MM.1S (cell line): ENCODE measurements at regions not wholly inside any gene's neighbourhood (a gene's known extent, or its start where the extent isn't known, plus 50 kb on each side); places are given as distances from the start of the nearest gene placed in this dataset.

Source experiments
- DNase-seq: peaks from one replicate; pipeline ENCODE4 v3.0.0-alpha.2; 2015
- H2AFZ ChIP-seq: fragments of 300-600 bp; sonication (generic); 2 replicates; pipeline ENCODE4 v1.6.0; 2016; ENCODE audit warnings: antibody characterized with exemption, low read length
- H3F3A ChIP-seq: fragments of 300-600 bp; sonication (generic); 2 replicates; pipeline ENCODE4 v1.6.1; 2016; ENCODE audit warnings: mild to moderate bottlenecking, antibody characterized with exemption, low read length, moderate library complexity, mixed read lengths; ENCODE audit not compliant: insufficient read depth
- H3K27ac ChIP-seq: fragments of 300-600 bp; sonication (generic); 2 replicates; pipeline ENCODE4 v1.5.1; 2016; ENCODE audit warnings: mild to moderate bottlenecking, low read length
- H3K27me3 ChIP-seq: fragments of 300-600 bp; sonication (generic); replicated peaks from 2 replicates; pipeline ENCODE4 v1.6.0; 2016; ENCODE audit warnings: low read length; ENCODE audit not compliant: insufficient read depth
- H3K36me3 ChIP-seq: fragments of 300-600 bp; sonication (generic); replicated peaks from 2 replicates; pipeline ENCODE4 v1.6.1; 2016; ENCODE audit warnings: mild to moderate bottlenecking, low read length, mixed read lengths; ENCODE audit not compliant: insufficient read depth
- H3K4me1 ChIP-seq: fragments of 300-600 bp; sonication (generic); 2 replicates; pipeline ENCODE4 v1.6.1; 2016; ENCODE audit warnings: low read length, mixed read lengths
- H3K4me2 ChIP-seq: fragments of 300-600 bp; sonication (generic); 2 replicates; pipeline ENCODE4 v1.6.0; 2016; ENCODE audit warnings: low read depth, low read length
- H3K4me3 ChIP-seq: fragments of 300-600 bp; sonication (generic); 2 replicates; pipeline ENCODE4 v1.5.1; 2016; ENCODE audit warnings: low read length, mixed read lengths
- H3K79me2 ChIP-seq: fragments of 300-600 bp; sonication (generic); 2 replicates; pipeline ENCODE4 v1.6.1; 2016; ENCODE audit warnings: mixed run types, low read length, mixed read lengths
- H3K9ac ChIP-seq: fragments of 300-600 bp; sonication (generic); 2 replicates; pipeline ENCODE4 v1.6.1; 2016; ENCODE audit warnings: low read length, mixed read lengths
- H3K9me2 ChIP-seq: fragments of 300-600 bp; sonication (generic); replicated peaks from 2 replicates; pipeline ENCODE4 v1.6.1; 2016; ENCODE audit warnings: mild to moderate bottlenecking, low read length, mixed read lengths; ENCODE audit not compliant: insufficient read depth
- H3K9me3 ChIP-seq: fragments of 300-600 bp; sonication (generic); replicated peaks from 2 replicates; pipeline ENCODE4 v1.6.1; 2016; ENCODE audit warnings: mild to moderate bottlenecking, low read length, mixed read lengths; ENCODE audit not compliant: insufficient read depth
- H4K20me1 ChIP-seq: fragments of 300-600 bp; sonication (generic); 2 replicates; pipeline ENCODE4 v1.6.1; 2016; ENCODE audit warnings: mild to moderate bottlenecking, low read length, moderate library complexity, mixed read lengths; ENCODE audit not compliant: insufficient read depth
- EZH2 ChIP-seq: fragments of 300-600 bp; sonication (generic); optimal IDR thresholded peaks from 2 replicates; pipeline ENCODE3; 2017; ENCODE audit warnings: low read depth, mild to moderate bottlenecking, antibody characterized with exemption, low read length, mixed read lengths
- EZH2phosphoT487 ChIP-seq: fragments of 300-600 bp; sonication (generic); IDR thresholded peaks from 2 replicates; pipeline ENCODE4 v1.6.1; 2018; ENCODE audit warnings: antibody characterized with exemption, low read length
- TF ChIP-seq, protein P1 (sequence below): fragments of 300-600 bp; sonication (generic); IDR thresholded peaks from 2 replicates; pipeline ENCODE4 v1.5.1; 2016; ENCODE audit warnings: antibody characterized with exemption, low read length, mixed read lengths

DNA sequence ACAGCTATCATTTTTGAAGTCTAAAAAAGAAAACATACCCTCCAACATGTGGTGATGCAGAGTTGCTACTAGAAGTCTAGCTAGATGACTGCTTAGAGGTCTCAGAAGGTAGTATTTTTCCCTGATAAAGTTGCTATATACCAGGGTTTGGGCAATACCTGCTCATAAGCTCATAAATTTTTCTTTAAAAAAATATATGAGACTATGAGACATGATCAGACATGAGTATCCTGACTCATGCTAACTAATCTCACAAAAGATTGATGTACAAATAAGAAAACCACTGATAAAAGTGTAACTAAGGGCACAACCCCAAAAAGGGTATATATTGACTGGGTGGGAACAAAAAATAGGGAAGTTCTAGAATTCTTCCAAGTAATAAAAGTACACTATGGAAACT, 740.9 kb downstream of the METTL15 start:
- TF ChIP-seq, protein P1, sequence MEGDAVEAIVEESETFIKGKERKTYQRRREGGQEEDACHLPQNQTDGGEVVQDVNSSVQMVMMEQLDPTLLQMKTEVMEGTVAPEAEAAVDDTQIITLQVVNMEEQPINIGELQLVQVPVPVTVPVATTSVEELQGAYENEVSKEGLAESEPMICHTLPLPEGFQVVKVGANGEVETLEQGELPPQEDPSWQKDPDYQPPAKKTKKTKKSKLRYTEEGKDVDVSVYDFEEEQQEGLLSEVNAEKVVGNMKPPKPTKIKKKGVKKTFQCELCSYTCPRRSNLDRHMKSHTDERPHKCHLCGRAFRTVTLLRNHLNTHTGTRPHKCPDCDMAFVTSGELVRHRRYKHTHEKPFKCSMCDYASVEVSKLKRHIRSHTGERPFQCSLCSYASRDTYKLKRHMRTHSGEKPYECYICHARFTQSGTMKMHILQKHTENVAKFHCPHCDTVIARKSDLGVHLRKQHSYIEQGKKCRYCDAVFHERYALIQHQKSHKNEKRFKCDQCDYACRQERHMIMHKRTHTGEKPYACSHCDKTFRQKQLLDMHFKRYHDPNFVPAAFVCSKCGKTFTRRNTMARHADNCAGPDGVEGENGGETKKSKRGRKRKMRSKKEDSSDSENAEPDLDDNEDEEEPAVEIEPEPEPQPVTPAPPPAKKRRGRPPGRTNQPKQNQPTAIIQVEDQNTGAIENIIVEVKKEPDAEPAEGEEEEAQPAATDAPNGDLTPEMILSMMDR: no peak
- TF ChIP-seq EZH2: no peak
- no peak for TF ChIP-seq EZH2phosphoT487
- DNase-seq: no peak
- H3K79me2 ChIP-seq: no peaks in the 10 kb centered on the region
- H2AFZ ChIP-seq: no peak overlapping the region
- no peak overlapping the region for H3K9ac ChIP-seq
- no peak overlapping the region for H3K4me3 ChIP-seq
- no peaks in the 10 kb centered on the region for H4K20me1 ChIP-seq
- no peak overlapping the region for H3K4me2 ChIP-seq
- H3K9me3 ChIP-seq: no peaks in the 10 kb centered on the region
- H3K9me2 ChIP-seq: no peaks in the 10 kb centered on the region
- no peaks in the 10 kb centered on the region for H3K36me3 ChIP-seq
- H3K27ac ChIP-seq: no peak overlapping the region
- no peaks in the 10 kb centered on the region for H3K27me3 ChIP-seq
- no peaks in the 10 kb centered on the region for H3F3A ChIP-seq
- H3K4me1 ChIP-seq: no peaks in the 10 kb centered on the region

DNA sequence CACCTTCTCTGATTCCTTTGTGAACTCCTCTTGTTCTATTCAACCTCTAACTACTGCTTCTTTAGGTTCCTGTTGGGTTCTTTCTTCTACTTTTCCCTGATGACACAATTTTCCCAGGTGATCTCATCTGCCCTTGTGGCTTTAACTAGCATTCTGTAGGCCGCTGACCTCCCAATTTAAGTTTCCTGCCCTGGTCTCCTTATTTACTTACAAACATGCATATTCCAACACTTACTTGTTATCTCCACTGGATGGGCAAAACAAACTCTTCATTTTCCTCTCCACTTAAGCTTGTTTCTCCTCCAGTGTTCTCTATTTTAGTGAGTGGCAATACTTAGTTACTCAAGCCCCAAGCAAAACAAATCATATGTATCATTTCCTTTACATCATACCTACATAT, 734.5 kb downstream of the METTL15 start:
- no peak for DNase-seq
- TF ChIP-seq EZH2: no peak
- Histone ChIP-seq H3K4me2 (no peak overlapping the region), H3K4me1 (no peaks in the 10 kb centered on the region), H3K36me3 (no peaks in the 10 kb centered on the region), H3K27me3 (no peaks in the 10 kb centered on the region), H3K9ac (no peak overlapping the region), H3K27ac (no peak overlapping the region), H3K79me2 (no peaks in the 10 kb centered on the region), H3F3A (no peaks in the 10 kb centered on the region), H3K4me3 (no peak overlapping the region), H2AFZ (no peak overlapping the region), H3K9me3 (no peaks in the 10 kb centered on the region), H4K20me1 (no peaks in the 10 kb centered on the region), H3K9me2 (no peaks in the 10 kb centered on the region)

DNA sequence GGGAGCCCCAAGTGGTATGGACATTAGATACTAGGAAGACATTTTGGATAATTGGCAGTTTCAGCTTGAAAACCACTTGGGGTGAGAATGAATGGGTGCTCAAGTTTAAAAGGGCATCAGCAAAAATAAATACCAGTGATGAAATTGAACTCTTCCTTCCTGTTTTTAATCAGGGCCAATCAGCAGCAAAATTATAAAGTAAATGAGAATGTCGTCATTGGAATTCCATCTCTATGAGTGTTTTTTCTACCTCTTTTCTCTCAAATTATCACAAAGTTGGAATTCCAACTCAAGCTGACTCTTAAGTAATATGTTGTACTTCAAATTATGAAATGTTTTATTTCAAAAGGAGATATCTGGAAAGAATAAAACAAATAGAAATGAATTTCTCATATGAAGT, 730.6 kb downstream of the METTL15 start:
- no peak for DNase-seq
- Histone ChIP-seq H3F3A (no peaks in the 10 kb centered on the region), H3K27ac (no peak overlapping the region), H3K4me1 (no peaks in the 10 kb centered on the region), H2AFZ (no peak overlapping the region), H3K36me3 (no peaks in the 10 kb centered on the region), H4K20me1 (no peaks in the 10 kb centered on the region), H3K4me3 (no peak overlapping the region), H3K9ac (no peak overlapping the region), H3K9me2 (no peaks in the 10 kb centered on the region), H3K9me3 (no peaks in the 10 kb centered on the region), H3K4me2 (no peak overlapping the region), H3K27me3 (no peaks in the 10 kb centered on the region), H3K79me2 (no peaks in the 10 kb centered on the region)
- TF ChIP-seq EZH2phosphoT487: no peak
- TF ChIP-seq, protein P1: no peak
- TF ChIP-seq EZH2: no peak

DNA sequence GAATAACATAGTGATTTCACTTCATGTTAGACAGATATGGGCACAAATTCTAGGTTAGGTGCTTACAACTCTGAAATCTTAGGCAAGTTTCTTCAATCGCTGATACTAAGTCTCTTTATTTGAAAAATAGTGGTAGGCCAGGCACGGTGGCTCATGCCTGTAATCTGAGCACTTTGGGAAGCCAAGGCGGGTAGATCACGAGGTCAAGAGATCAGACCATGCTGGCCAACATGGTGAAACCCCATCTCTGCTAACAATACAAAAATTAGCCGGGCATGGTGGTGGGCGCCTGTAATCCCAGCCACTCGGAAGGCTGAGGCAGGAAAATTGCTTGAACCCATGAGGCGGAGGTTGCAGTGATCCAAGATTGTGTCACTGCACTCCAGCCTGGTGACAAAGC, 729.4 kb downstream of the METTL15 start:
- Histone ChIP-seq H3K4me3 (no peak overlapping the region), H3K36me3 (no peaks in the 10 kb centered on the region), H3K27me3 (no peaks in the 10 kb centered on the region), H3K79me2 (no peaks in the 10 kb centered on the region), H4K20me1 (no peaks in the 10 kb centered on the region), H3F3A (no peaks in the 10 kb centered on the region), H3K9me2 (no peaks in the 10 kb centered on the region), H3K4me2 (no peak overlapping the region), H3K9ac (no peak overlapping the region), H3K27ac (no peak overlapping the region), H3K9me3 (no peaks in the 10 kb centered on the region), H2AFZ (no peak overlapping the region), H3K4me1 (no peaks in the 10 kb centered on the region)
- no peak for DNase-seq
- TF ChIP-seq EZH2phosphoT487 (no peak), EZH2 (no peak)
- TF ChIP-seq, protein P1: no peak
